ENCODE measurements at regions not wholly inside any gene's neighbourhood (a gene's known extent, or its start where the extent isn't known, plus 50 kb on each side); places are given as distances from the start of the nearest gene placed in this dataset.
"Not testable (repeated sequence)": the region's sequence is repeated elsewhere in the genome, so short reads cannot be mapped to it uniquely, and the experiment has no call there.

DNA sequence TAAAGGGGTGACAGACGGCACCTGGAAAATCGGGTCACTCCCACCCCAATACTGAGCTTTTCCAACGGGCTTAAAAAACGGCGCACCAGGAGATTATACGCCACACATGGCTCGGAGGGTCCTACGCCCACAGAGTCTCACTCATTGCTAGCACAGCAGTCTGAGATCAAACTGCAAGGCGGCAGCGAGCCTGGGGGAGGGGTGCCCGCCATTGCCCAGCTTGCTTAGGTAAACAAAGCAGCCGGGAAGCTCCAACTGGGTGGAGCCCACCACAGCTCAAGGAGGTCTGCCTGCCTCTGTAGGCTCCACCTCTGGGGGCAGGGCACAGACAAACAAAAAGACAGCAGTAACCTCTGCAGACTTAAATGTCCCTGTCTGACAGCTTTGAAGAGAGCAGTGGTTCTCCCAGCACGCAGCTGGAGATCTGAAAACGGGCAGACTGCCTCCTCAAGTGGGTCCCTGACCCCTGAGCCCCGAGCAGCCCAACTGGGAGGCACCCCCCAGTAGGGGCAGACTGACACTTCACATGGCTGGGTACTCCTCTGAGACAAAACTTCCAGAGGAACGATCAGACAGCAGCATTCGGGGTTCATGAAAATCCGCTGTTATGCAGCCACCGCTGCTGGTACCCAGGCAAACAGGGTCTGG is 162.8 kb upstream of the GJE1 start:
- not testable (repeated sequence) for DNase-seq (ENCODE audit: low read depth in 2 of 2)

GRCh38 chr6:141969201-141969600 is 163.5 kb upstream of the GJE1 start:
- no peak for DNase-seq (ENCODE audit: low read depth in 2 of 2)

DNA sequence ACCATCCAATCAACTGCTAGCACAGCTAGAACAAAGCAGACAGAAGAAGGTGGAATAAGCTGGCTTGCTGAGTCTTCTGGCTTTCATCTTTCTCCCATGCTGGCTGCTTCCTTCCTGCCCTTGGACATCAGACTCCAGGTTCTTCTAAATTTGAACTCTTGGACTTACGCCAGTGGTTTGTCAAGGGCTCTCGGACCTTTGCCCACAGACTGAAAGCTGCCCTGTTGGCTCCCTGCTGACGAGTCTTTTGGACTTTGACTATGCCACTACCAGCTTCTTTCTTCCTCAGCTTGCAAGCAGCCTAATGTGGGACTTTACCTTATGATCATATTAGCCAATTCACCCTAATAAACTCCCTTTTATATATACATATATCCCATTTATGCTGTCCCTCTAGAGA is 164.1 kb upstream of the GJE1 start:
- no peak for DNase-seq (ENCODE audit: low read depth in 2 of 2)

DNA sequence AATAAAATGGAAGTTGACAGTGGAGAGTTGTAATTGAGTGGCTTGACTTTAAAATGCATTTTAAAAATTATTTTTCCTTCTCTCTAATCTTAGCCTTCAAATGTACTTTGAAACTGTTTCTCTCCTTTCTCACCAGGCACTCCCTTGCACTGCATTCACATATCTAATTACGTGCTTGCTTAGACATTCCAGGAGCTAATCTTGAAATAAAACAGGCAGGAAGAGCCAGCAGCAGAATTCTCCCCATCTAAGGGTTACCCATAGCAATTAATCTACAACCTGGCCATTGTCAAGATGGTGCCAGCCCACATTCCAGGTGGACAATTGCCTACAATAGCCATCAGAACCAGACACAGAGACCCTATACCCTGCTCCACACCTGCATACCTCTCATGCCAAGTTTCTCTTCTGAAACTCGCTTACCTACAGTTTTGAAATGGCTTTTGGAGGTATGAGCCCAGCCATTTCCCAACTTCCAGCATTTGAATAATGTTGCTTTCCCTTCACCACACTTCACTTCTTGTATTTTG is 167.6 kb upstream of the GJE1 start:
- no peak for DNase-seq (ENCODE audit: low read depth in 2 of 2)

- no peak for DNase-seq (ENCODE audit: low read depth in 2 of 2)
Measured at GRCh38 chr6:141963543-141964295, 169.0 kb upstream of the GJE1 start.

DNA sequence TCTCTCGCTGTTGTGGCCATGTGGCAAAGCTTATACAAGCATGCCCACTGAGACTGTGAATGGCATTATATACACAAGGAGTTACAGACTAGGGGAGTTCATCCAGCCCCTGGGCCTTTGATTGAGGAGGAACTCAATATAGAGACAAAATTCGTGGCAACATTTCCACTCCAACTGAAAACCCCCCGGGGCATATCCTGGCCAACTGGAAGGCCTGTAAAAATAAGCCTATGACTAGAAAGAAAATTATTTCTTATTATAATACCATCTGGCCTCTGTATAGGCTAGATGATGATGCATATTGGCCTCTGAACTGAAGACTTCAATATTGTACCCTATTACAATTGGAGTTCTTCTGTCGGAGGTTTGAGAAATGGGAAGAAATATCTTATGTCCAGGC is 175.5 kb upstream of the GJE1 start:
- no peak for DNase-seq (ENCODE audit: low read depth in 2 of 2)

DNA sequence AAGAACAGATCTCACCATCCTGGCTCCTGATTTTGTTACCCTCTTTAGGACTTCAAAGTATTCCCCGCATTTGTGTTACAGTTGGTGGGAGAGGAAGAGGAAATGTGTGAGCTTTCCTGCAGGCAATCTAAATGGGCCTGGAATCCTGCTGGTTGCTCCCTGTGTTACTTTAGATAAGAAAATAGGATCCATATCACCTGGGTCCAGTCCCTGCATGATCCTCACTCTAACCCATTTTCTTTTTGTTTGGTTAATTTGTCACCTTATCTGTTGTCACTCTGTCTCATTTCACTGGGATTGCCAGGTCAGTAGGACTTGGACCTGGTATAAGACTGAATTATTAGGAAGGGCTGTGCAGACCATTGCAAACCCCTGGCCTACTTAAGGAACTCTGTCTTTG is 175.9 kb upstream of the GJE1 start:
- DNase-seq (ENCODE audit: low read depth in 2 of 2): no peak

DNA sequence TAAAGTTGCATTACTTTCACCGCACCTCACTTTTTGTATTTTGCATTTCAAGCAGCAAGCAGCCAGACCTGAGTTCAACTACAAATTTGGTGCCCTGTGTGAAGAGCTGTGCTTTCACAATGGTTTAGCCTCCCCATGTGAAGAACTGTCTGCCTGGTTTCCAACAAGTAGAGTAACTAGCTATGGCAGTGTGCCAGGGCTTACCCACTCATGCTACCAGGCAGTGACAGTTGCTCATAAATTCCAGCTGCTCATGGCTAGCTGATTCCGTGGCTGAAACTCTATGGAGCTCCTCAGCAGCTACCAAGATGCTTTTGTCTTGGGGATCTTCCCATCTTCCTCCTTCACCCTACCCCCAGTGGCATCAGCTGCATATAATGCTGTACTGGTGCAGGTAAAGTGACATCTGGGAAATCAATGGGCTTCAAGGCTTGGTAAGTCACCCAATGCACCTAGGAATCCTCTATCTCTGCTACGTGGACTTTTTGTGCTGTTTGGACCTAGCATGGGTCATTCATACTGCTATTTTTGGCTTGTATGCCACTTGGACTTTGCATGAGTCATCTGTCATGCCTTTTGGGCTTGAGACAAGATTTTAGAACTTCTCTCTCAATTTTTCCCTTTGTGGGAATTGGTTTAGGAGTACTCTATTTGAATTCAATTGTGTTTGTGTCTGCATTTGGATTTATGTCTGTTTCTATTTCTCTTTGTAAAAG is 176.5 kb upstream of the GJE1 start:
- DNase-seq (ENCODE audit: low read depth in 2 of 2): no peak

GRCh38 chr6:141953072-141953471 is 179.7 kb upstream of the GJE1 start:
- DNase-seq (ENCODE audit: low read depth in 2 of 2): no peak

GRCh38 chr6:141946502-141946901 is 186.2 kb upstream of the GJE1 start:
- no peak for DNase-seq (ENCODE audit: low read depth in 2 of 2)

GRCh38 chr6:141938664-141939063 is 194.1 kb upstream of the GJE1 start:
- no peak for DNase-seq (ENCODE audit: low read depth in 2 of 2)

- no peak for DNase-seq (ENCODE audit: low read depth in 2 of 2)
Measured at GRCh38 chr6:141932685-141933084, 200.0 kb upstream of the GJE1 start.

- DNase-seq (ENCODE audit: low read depth in 2 of 2): not testable (repeated sequence)
Measured at GRCh38 chr6:141926200-141926900, 206.4 kb upstream of the GJE1 start.

DNA sequence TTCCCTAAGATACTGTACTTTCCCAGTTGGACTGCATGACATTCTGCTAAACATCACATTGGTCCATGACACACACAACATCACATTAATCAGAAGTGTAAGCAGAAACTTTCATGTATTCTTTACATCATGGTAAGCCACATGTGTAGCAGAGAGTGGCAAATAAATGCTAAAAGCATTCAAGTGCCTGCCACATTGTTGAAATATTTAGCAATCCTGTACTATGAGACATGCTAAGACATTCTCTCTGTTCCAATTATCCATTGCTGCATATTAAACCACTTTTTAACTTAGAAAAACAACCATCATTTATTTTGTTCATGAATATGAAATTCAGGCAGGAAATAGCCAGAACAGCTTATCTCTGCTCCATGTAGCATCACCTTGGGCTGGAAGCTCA is 207.7 kb upstream of the GJE1 start:
- no peak for DNase-seq (ENCODE audit: low read depth in 2 of 2)

GRCh38 chr6:141922898-141923297 is 209.8 kb upstream of the GJE1 start:
- DNase-seq (ENCODE audit: low read depth in 2 of 2): no peak

DNA sequence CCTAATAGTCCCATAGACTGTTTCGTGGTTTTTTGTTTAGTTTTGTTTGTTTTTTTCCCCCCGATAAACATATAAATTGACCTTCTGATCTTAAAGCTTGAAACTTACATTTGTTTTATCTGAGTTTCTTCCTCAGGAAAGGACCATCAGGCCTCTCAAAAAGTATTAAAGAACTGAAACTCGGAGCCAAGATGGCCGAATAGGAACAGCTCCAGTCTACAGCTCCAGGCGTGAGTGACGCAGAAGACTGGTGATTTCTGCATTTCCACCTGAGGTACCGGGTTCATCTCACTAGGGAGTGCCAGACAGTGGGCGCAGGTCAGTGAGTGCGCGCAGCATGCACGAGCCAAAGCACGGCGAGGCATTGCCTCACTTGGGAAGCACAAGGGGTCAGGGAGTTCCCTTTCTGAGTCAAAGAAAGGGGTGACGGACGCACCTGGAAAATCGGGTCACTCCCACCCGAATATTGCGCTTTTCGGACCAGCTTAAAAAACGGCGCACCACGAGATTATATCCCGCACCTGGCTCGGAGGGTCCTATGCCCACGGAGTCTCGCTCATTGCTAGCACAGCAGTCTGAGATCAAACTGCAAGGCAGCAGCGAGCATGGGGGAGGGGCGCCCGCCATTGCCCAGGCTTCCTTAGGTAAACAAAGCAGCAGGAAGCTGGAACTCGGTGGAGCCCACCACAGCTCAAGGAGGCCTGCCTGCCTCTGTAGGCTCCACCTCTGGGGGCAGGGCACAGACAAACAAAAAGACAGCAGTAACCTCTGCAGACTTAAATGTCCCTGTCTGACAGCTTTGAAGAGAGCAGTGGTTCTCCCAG is 215.8 kb upstream of the GJE1 start:
- not testable (repeated sequence) for DNase-seq (ENCODE audit: low read depth in 2 of 2)

DNA sequence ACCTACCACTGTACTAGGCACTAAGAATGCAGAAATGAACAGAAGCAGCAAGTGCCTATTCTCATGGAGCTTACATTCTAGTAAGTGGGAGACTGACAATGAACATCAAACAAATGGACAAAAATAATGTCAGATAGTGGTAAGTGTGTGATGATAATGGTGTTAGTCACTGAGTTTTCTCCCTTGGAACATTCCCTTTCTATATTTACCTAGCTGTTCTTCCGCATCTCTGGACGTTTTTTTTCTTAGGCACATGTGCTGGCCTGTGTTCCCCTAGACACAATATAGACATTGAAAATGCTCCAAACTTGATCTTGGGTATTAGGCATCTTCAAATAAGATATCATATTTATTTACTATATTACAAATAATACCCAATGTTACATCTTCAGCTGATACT is 218.1 kb upstream of the GJE1 start:
- DNase-seq (ENCODE audit: low read depth in 2 of 2): no peak

GRCh38 chr6:141906569-141907080 is 226.1 kb upstream of the GJE1 start:
- DNase-seq (ENCODE audit: low read depth in 2 of 2): no peak

- no peak for DNase-seq (ENCODE audit: low read depth in 2 of 2)
Measured at GRCh38 chr6:141890661-141891060, 242.1 kb upstream of the GJE1 start.

- DNase-seq (ENCODE audit: low read depth in 2 of 2): no peak
Measured at GRCh38 chr6:141884850-141885249, 247.9 kb upstream of the GJE1 start.

- DNase-seq (ENCODE audit: low read depth in 2 of 2): no peak
Measured at GRCh38 chr6:141878686-141879085, 254.0 kb upstream of the GJE1 start.

All from stimulated activated CD8-positive, alpha-beta memory T cell treated with anti-CD3 and anti-CD28 coated beads, Interleukin-7, amount 100 ng/mL, for 4 hours (primary cell).